ENCODE measurements at regions not wholly inside any gene's neighbourhood (a gene's known extent, or its start where the extent isn't known, plus 50 kb on each side); places are given as distances from the start of the nearest gene placed in this dataset.

GRCh38 chr14:97380539-97380941, 583.4 kb downstream of the VRK1 start:
- H3K27ac ChIP-seq, result no peak overlapping the region
- TF ChIP-seq CTCF (IDR thresholded peaks at IDR 0.05), result no peak
- H3K9ac ChIP-seq, result no peak overlapping the region
- H3K27me3 ChIP-seq (ENCODE audit: control insufficient read depth, insufficient read depth, low read length), result no peaks in the 10 kb centered on the region
- no peak overlapping the region for H3K4me3 ChIP-seq (ENCODE audit: low read depth, low read length)
- no peaks in the 10 kb centered on the region for H3K9me3 ChIP-seq (ENCODE audit: control insufficient read depth, low read length)
- H3K36me3 ChIP-seq (ENCODE audit: control insufficient read depth, insufficient read depth, low read length), result no peaks in the 10 kb centered on the region
- no peak overlapping the region for H2AFZ ChIP-seq
- no peaks in the 10 kb centered on the region for H3K4me1 ChIP-seq
- H3K4me2 ChIP-seq (ENCODE audit: low read length), result no peak overlapping the region
- no peaks in the 10 kb centered on the region for H3K79me2 ChIP-seq

- Histone ChIP-seq H3K4me3 (ENCODE audit: low read depth, low read length) (no peak overlapping the region), H2AFZ (no peak overlapping the region), H3K27me3 (ENCODE audit: control insufficient read depth, insufficient read depth, low read length) (no peaks in the 10 kb centered on the region), H3K4me1 (no peaks in the 10 kb centered on the region), H3K4me2 (ENCODE audit: low read length) (no peak overlapping the region), H3K27ac (no peak overlapping the region), H3K36me3 (ENCODE audit: control insufficient read depth, insufficient read depth, low read length) (no peaks in the 10 kb centered on the region), H3K9ac (no peak overlapping the region), H3K9me3 (ENCODE audit: control insufficient read depth, low read length) (no peaks in the 10 kb centered on the region), H3K79me2 (no peaks in the 10 kb centered on the region)
- TF ChIP-seq CTCF (IDR thresholded peaks at IDR 0.05), result no peak
Measured at GRCh38 chr14:97381309-97381708, 584.1 kb downstream of the VRK1 start.

- Histone ChIP-seq H3K9me3 (ENCODE audit: control insufficient read depth, low read length) (no peaks in the 10 kb centered on the region), H3K4me1 (no peaks in the 10 kb centered on the region), H3K9ac (no peak overlapping the region), H3K27ac (no peak overlapping the region), H3K79me2 (no peaks in the 10 kb centered on the region), H2AFZ (no peak overlapping the region), H3K4me2 (ENCODE audit: low read length) (no peak overlapping the region), H3K4me3 (ENCODE audit: low read depth, low read length) (no peak overlapping the region), H3K27me3 (ENCODE audit: control insufficient read depth, insufficient read depth, low read length) (no peaks in the 10 kb centered on the region), H3K36me3 (ENCODE audit: control insufficient read depth, insufficient read depth, low read length) (no peaks in the 10 kb centered on the region)
- no peak for TF ChIP-seq CTCF (IDR thresholded peaks at IDR 0.05)
Measured at GRCh38 chr14:97382616-97383226, 585.5 kb downstream of the VRK1 start.

GRCh38 chr14:97385727-97386126, 588.5 kb downstream of the VRK1 start:
- TF ChIP-seq CTCF (IDR thresholded peaks at IDR 0.05), result no peak
- H3K4me2 ChIP-seq (ENCODE audit: low read length), result no peak overlapping the region
- H3K27me3 ChIP-seq (ENCODE audit: control insufficient read depth, insufficient read depth, low read length), result no peaks in the 10 kb centered on the region
- no peak overlapping the region for H2AFZ ChIP-seq
- no peak overlapping the region for H3K27ac ChIP-seq
- H3K36me3 ChIP-seq (ENCODE audit: control insufficient read depth, insufficient read depth, low read length), result no peaks in the 10 kb centered on the region
- H3K9ac ChIP-seq, result no peak overlapping the region
- no peaks in the 10 kb centered on the region for H3K9me3 ChIP-seq (ENCODE audit: control insufficient read depth, low read length)
- H3K79me2 ChIP-seq, result no peaks in the 10 kb centered on the region
- H3K4me3 ChIP-seq (ENCODE audit: low read depth, low read length), result no peak overlapping the region
- no peaks in the 10 kb centered on the region for H3K4me1 ChIP-seq

GRCh38 chr14:97387252-97387874, 590.2 kb downstream of the VRK1 start:
- Histone ChIP-seq H3K4me1 (no peaks in the 10 kb centered on the region), H2AFZ (no peak overlapping the region), H3K36me3 (ENCODE audit: control insufficient read depth, insufficient read depth, low read length) (no peaks in the 10 kb centered on the region), H3K9me3 (ENCODE audit: control insufficient read depth, low read length) (no peaks in the 10 kb centered on the region), H3K79me2 (no peaks in the 10 kb centered on the region), H3K27ac (no peak overlapping the region), H3K27me3 (ENCODE audit: control insufficient read depth, insufficient read depth, low read length) (no peaks in the 10 kb centered on the region), H3K4me2 (ENCODE audit: low read length) (no peak overlapping the region), H3K9ac (no peak overlapping the region), H3K4me3 (ENCODE audit: low read depth, low read length) (no peak overlapping the region)
- TF ChIP-seq CTCF (IDR thresholded peaks at IDR 0.05), result no peak
